PC-3 (cell line): ENCODE measurements at regions not wholly inside any gene's neighbourhood (a gene's known extent, or its start where the extent isn't known, plus 50 kb on each side); places are given as distances from the start of the nearest gene placed in this dataset.

Source experiments
- ATAC-seq: fragments of 200-7000 bp; cut with Tn5 transposase; 2 replicates; pipeline ENCODE4 v1.9.1; 2020; ENCODE audit warnings: mild to moderate bottlenecking, moderate library complexity
- BruUV-seq: library from RNA; stranded (reverse); fragments of 400-500 nt; replicated peaks from 2 replicates; lab custom pipeline; 2021; lab: Mats Ljungman, UMichigan
- CTCF ChIA-PET: fragments of 300-600 bp; sonication (Branson Sonifier 250); formaldehyde crosslinking; loops from one replicate; lab custom pipeline; 2022; ENCODE audit warnings: antibody characterized with exemption; lab: Charles Lee
- POLR2A ChIA-PET: fragments of 300-600 bp; sonication (Branson Sonifier 250); formaldehyde crosslinking; loops from one replicate; lab custom pipeline; 2022; ENCODE audit warnings: antibody characterized with exemption; ENCODE audit not compliant: unreplicated experiment; lab: Charles Lee
- DNase-seq: peaks from one replicate; pipeline ENCODE4 v3.0.0-alpha.2; 2015
- H2AFZ ChIP-seq: fragments of 300-600 bp; sonication (generic); 2 replicates; pipeline ENCODE4 v1.6.0; 2016; ENCODE audit warnings: antibody characterized with exemption, low read length
- H3F3A ChIP-seq: fragments of 300-600 bp; sonication (generic); one replicate; pipeline ENCODE4 v1.6.0; 2017; ENCODE audit warnings: antibody characterized with exemption, low read length, control low read depth, mild to moderate bottlenecking; ENCODE audit not compliant: unreplicated experiment
- H3K27ac ChIP-seq: fragments of 300-600 bp; sonication (generic); 2 replicates; pipeline ENCODE4 v1.5.1; 2016; ENCODE audit warnings: mild to moderate bottlenecking, low read length
- H3K27me3 ChIP-seq: fragments of 300-600 bp; sonication (generic); 2 replicates; pipeline ENCODE4 v1.6.1; 2016; ENCODE audit warnings: low read length, mixed read lengths
- H3K36me3 ChIP-seq: fragments of 300-600 bp; sonication (generic); 2 replicates; pipeline ENCODE4 v1.6.1; 2016; ENCODE audit warnings: low read depth, mixed run types, low read length, mixed read lengths
- H3K4me1 ChIP-seq: fragments of 300-600 bp; sonication (generic); 2 replicates; pipeline ENCODE4 v1.5.1; 2016; ENCODE audit warnings: low read length; ENCODE audit not compliant: insufficient read depth
- H3K4me2 ChIP-seq: fragments of 300-600 bp; sonication (generic); 2 replicates; pipeline ENCODE4 v1.6.0; 2016; ENCODE audit warnings: low read length
- H3K4me3 ChIP-seq: fragments of 300-600 bp; sonication (generic); 2 replicates; pipeline ENCODE4 v1.5.1; 2016; ENCODE audit warnings: mild to moderate bottlenecking, low read length, mixed read lengths
- H3K79me2 ChIP-seq: fragments of 300-600 bp; sonication (generic); 2 replicates; pipeline ENCODE4 v1.6.1; 2017; ENCODE audit warnings: low read length, mixed read lengths
- H3K9ac ChIP-seq: fragments of 300-600 bp; sonication (generic); 2 replicates; pipeline ENCODE4 v1.6.0; 2016; ENCODE audit warnings: mild to moderate bottlenecking, low read length
- H3K9me2 ChIP-seq: fragments of 300-600 bp; sonication (generic); replicated peaks from 2 replicates; pipeline ENCODE4 v1.6.1; 2016; ENCODE audit warnings: mixed run types, low read length, mixed read lengths
- H3K9me3 ChIP-seq: fragments of 300-600 bp; sonication (generic); 2 replicates; pipeline ENCODE4 v1.6.1; 2016; ENCODE audit warnings: low read length, mixed read lengths
- H4K20me1 ChIP-seq: fragments of 300-600 bp; sonication (generic); 2 replicates; pipeline ENCODE4 v1.6.1; 2016; ENCODE audit warnings: low read length, mixed read lengths
- CTCF ChIP-seq: fragments of 300-600 bp; sonication (generic); conservative IDR thresholded peaks from 2 replicates; pipeline ENCODE4 v1.5.1; 2017; ENCODE audit warnings: antibody characterized with exemption, low read depth, mild to moderate bottlenecking, low read length
- EZH2 ChIP-seq: fragments of 300-600 bp; sonication (generic); IDR thresholded peaks from one replicate; pipeline ENCODE4 v1.6.1; 2017; ENCODE audit warnings: antibody characterized with exemption, mild to moderate bottlenecking, low read length; ENCODE audit not compliant: unreplicated experiment
- EZH2phosphoT487 ChIP-seq: fragments of 300-600 bp; sonication (generic); IDR thresholded peaks from 2 replicates; pipeline ENCODE4 v1.6.1; 2018; ENCODE audit warnings: mild to moderate bottlenecking, antibody characterized with exemption, low read length, borderline replicate concordance
- intact Hi-C: fragments of 100-400 bp; cut with micrococcal nuclease; formaldehyde crosslinking; loops from 2 replicates; pipeline ENCODE4 v1.9.0; 2023

- Histone ChIP-seq H3K4me1 (no peaks in the 10 kb centered on the region), H3K4me2 (no peak overlapping the region), H2AFZ (no peak overlapping the region), H3K36me3 (no peaks in the 10 kb centered on the region), H3K4me3 (no peak overlapping the region), H3K9me3 (no peaks in the 10 kb centered on the region), H4K20me1 (no peaks in the 10 kb centered on the region), H3F3A (no peaks in the 10 kb centered on the region), H3K79me2 (no peaks in the 10 kb centered on the region), H3K9me2 (no peaks in the 10 kb centered on the region), H3K27me3 (no peaks in the 10 kb centered on the region), H3K9ac (no peak overlapping the region), H3K27ac (no peak overlapping the region)
- intact Hi-C loops, result no loop called here
- DNase-seq, result no peak
- POLR2A ChIA-PET, result no interaction called here
- no peak for ATAC-seq
- TF ChIP-seq EZH2phosphoT487 (no peak), CTCF (no peak), EZH2 (no peak)
- CTCF ChIA-PET, result no interaction called here
- no TSS peak for BruUV-seq
Measured at GRCh38 chr5:165460911-165461310, 1955.5 kb downstream of the MAT2B start.

- Histone ChIP-seq H3K36me3 (no peaks in the 10 kb centered on the region), H3K4me2 (no peak overlapping the region), H3K4me1 (no peaks in the 10 kb centered on the region), H2AFZ (no peak overlapping the region), H3K4me3 (no peak overlapping the region), H3K9me2 (no peaks in the 10 kb centered on the region), H3K9ac (no peak overlapping the region), H3K79me2 (no peaks in the 10 kb centered on the region), H3K27me3 (no peaks in the 10 kb centered on the region), H4K20me1 (no peaks in the 10 kb centered on the region), H3F3A (no peaks in the 10 kb centered on the region), H3K27ac (no peak overlapping the region), H3K9me3 (no peaks in the 10 kb centered on the region)
- BruUV-seq, result no TSS peak
- ChIA-PET POLR2A (no interaction called here), CTCF (no interaction called here)
- TF ChIP-seq EZH2phosphoT487, result no peak
- no peak for TF ChIP-seq EZH2
- no peak for TF ChIP-seq CTCF
- intact Hi-C loops, result no loop called here
- no peak for ATAC-seq
- no peak for DNase-seq
Measured at GRCh38 chr5:165477546-165477945, 1972.1 kb downstream of the MAT2B start.

GRCh38 chr5:165495829-165496380, 1990.5 kb downstream of the MAT2B start:
- Histone ChIP-seq H3K9ac (no peak overlapping the region), H3K79me2 (no peaks in the 10 kb centered on the region), H3K4me2 (no peak overlapping the region), H2AFZ (no peak overlapping the region), H3K9me2 (no peaks in the 10 kb centered on the region), H3F3A (no peaks in the 10 kb centered on the region), H3K9me3 (no peaks in the 10 kb centered on the region), H3K4me1 (no peaks in the 10 kb centered on the region), H3K36me3 (no peaks in the 10 kb centered on the region), H3K27ac (no peak overlapping the region), H4K20me1 (no peaks in the 10 kb centered on the region), H3K27me3 (no peaks in the 10 kb centered on the region), H3K4me3 (no peak overlapping the region)
- no peak for DNase-seq
- intact Hi-C loops, result no loop called here
- no peak for ATAC-seq
- no TSS peak for BruUV-seq
- ChIA-PET POLR2A (no interaction called here), CTCF (no interaction called here)
- TF ChIP-seq EZH2phosphoT487 (no peak), EZH2 (no peak), CTCF (no peak)
